Muscle of back (tissue), 3 donors: ENCODE measurements at regions not wholly inside any gene's neighbourhood (a gene's known extent, or its start where the extent isn't known, plus 50 kb on each side); places are given as distances from the start of the nearest gene placed in this dataset.
A peak's percentile ranks its signal among the peaks of the same experiment; 100 is the strongest.

ENCODE experiments used
- DNase-seq, 3 donors: peaks; one replicate each; pipeline versions ENCODE4 v3.0.0 to v3.0.0-alpha.2; 2013

GRCh38 chr2:6452702-6453481 is 412.8 kb downstream of the CMPK2 start:
- DNase-seq, result no peak

- no peak for DNase-seq
Observed at GRCh38 chr2:6454286-6454990, 411.3 kb downstream of the CMPK2 start.

GRCh38 chr2:6459138-6459537 is 406.6 kb downstream of the CMPK2 start:
- no peak for DNase-seq

- DNase-seq, result no peak
Observed at GRCh38 chr2:6470518-6470917, 395.2 kb downstream of the CMPK2 start.

- no peak for DNase-seq
Observed at GRCh38 chr2:6471419-6471818, 394.3 kb downstream of the CMPK2 start.

GRCh38 chr2:6474161-6475140 is 391.3 kb downstream of the CMPK2 start:
- DNase-seq, result no peak

- no peak for DNase-seq
Observed at GRCh38 chr2:6475155-6475940, 390.4 kb downstream of the CMPK2 start.

GRCh38 chr2:6480514-6480913 is 385.2 kb downstream of the CMPK2 start:
- no peak for DNase-seq

- no peak for DNase-seq
Observed at GRCh38 chr2:6482256-6482655, 383.5 kb downstream of the CMPK2 start.

- no peak for DNase-seq
Observed at GRCh38 chr2:6487765-6488164, 377.9 kb downstream of the CMPK2 start.

GRCh38 chr2:6492573-6492972 is 373.1 kb downstream of the CMPK2 start:
- DNase-seq, result peak in 2 of 3 donors; percentile 18 to 47

- no peak for DNase-seq
Observed at GRCh38 chr2:6493266-6493665, 372.4 kb downstream of the CMPK2 start.

- no peak for DNase-seq
Observed at GRCh38 chr2:6493669-6494068, 372.0 kb downstream of the CMPK2 start.

GRCh38 chr2:6495466-6495865 is 370.2 kb downstream of the CMPK2 start:
- no peak for DNase-seq

GRCh38 chr2:6496376-6496775 is 369.3 kb downstream of the CMPK2 start:
- DNase-seq, result no peak

- DNase-seq, result no peak
Observed at GRCh38 chr2:6497048-6497447, 368.7 kb downstream of the CMPK2 start.

GRCh38 chr2:6498841-6499240 is 366.9 kb downstream of the CMPK2 start:
- no peak for DNase-seq

- no peak for DNase-seq
Observed at GRCh38 chr2:6499691-6500090, 366.0 kb downstream of the CMPK2 start.

GRCh38 chr2:6506361-6506794 is 359.3 kb downstream of the CMPK2 start:
- DNase-seq, result peak; percentile 27 to 88 (median 58)

- no peak for DNase-seq
Observed at GRCh38 chr2:6506859-6507258, 358.8 kb downstream of the CMPK2 start.

GRCh38 chr2:6510532-6510931 is 355.2 kb downstream of the CMPK2 start:
- DNase-seq, result no peak
